ENCODE measurements at regions not wholly inside any gene's neighbourhood (a gene's known extent, or its start where the extent isn't known, plus 50 kb on each side); places are given as distances from the start of the nearest gene placed in this dataset.

DNA sequence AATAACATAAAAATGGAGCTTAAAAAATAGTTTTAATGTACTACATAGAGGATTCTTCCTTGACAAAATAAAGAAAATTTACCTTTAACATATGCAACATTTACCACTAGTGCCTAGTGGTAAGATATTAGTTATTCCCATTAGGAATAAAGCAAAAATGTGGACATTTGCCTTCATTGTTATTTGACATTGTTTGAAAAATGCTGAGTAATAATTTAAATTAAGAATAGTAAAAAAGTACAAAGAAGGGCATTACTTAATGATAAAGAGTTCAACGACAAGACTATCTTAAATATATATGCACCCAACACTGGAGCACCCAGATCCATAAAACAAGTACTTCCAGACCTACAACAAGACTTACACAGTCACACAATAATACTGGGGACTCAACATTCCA, 125.7 kb downstream of the POLR2M start:
- DNase-seq (ENCODE audit: extremely low read depth, low read depth) = no peak
- H3K4me3 ChIP-seq (replicated peaks; ENCODE audit: low read depth, low read length) = no peak overlapping the region
- TF ChIP-seq, protein P1, sequence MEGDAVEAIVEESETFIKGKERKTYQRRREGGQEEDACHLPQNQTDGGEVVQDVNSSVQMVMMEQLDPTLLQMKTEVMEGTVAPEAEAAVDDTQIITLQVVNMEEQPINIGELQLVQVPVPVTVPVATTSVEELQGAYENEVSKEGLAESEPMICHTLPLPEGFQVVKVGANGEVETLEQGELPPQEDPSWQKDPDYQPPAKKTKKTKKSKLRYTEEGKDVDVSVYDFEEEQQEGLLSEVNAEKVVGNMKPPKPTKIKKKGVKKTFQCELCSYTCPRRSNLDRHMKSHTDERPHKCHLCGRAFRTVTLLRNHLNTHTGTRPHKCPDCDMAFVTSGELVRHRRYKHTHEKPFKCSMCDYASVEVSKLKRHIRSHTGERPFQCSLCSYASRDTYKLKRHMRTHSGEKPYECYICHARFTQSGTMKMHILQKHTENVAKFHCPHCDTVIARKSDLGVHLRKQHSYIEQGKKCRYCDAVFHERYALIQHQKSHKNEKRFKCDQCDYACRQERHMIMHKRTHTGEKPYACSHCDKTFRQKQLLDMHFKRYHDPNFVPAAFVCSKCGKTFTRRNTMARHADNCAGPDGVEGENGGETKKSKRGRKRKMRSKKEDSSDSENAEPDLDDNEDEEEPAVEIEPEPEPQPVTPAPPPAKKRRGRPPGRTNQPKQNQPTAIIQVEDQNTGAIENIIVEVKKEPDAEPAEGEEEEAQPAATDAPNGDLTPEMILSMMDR (IDR thresholded peaks at IDR 0.05; ENCODE audit: low read depth, low read length, missing control alignments) = no peak

DNA sequence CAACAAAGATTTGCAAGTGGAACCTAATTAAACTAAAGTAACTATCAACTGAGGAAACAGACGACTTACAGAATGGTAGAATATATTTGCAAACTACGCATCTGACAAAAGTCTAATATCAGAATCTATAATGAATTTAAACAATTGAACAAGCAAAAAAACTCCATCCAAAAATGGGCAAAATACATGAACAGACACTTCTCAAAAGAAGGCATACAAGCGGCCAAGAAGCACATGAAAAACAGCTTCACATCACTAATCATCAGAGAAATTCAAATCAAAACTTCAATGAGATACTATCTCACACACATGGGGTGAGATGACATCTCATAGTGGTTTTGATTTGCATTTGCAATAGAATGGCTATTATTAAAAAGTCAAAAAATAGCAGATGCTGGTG, 128.6 kb downstream of the POLR2M start:
- no peak for DNase-seq (ENCODE audit: extremely low read depth, low read depth)
- no peak overlapping the region for H3K4me3 ChIP-seq (replicated peaks; ENCODE audit: low read depth, low read length)
- TF ChIP-seq, protein P1 (IDR thresholded peaks at IDR 0.05; ENCODE audit: low read depth, low read length, missing control alignments) = no peak

DNA sequence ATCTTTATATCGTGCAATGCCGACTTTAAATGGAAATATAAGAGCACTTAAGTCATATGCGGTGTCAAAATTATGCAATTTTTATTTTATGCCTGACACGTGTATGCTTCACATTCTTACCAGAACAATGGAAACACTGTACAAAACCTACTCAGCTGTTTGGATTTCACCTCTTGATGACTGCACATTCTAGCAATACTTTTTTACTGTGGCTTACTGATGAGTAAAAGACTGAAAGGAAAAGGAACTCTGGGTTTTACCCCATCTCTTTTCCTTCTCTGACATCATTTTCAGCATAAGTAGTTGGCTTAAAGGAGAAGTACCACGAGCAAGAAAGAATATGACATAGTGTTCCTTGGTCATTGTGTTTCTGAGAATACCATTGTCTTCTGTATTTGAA, 142.8 kb downstream of the POLR2M start:
- H3K4me3 ChIP-seq (replicated peaks; ENCODE audit: low read depth, low read length) = no peak overlapping the region
- TF ChIP-seq, protein P1 (IDR thresholded peaks at IDR 0.05; ENCODE audit: low read depth, low read length, missing control alignments) = no peak
- no peak for DNase-seq (ENCODE audit: extremely low read depth, low read depth)

DNA sequence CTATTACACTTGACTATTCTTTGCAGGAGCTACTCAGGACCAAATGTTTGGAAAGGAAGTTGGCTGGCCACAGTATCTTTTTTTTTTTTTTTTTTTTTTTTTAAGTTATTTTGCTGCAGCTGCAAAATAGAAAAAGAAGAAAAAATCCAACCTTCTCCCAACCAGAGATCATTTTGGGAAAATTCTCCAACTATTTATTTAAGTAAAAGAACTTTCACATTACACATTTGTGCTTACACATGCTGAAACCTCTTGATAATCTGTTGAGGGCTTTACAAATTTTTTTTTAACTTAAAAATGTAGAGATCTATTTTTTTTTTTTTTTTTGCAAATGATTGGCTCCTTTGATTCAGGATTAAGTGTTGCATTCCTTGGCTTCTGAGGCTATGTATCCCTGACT, 148.0 kb downstream of the POLR2M start:
- TF ChIP-seq, protein P1 (IDR thresholded peaks at IDR 0.05; ENCODE audit: low read depth, low read length, missing control alignments) = no peak
- H3K4me3 ChIP-seq (replicated peaks; ENCODE audit: low read depth, low read length) = no peak overlapping the region
- DNase-seq (ENCODE audit: extremely low read depth, low read depth) = no peak

DNA sequence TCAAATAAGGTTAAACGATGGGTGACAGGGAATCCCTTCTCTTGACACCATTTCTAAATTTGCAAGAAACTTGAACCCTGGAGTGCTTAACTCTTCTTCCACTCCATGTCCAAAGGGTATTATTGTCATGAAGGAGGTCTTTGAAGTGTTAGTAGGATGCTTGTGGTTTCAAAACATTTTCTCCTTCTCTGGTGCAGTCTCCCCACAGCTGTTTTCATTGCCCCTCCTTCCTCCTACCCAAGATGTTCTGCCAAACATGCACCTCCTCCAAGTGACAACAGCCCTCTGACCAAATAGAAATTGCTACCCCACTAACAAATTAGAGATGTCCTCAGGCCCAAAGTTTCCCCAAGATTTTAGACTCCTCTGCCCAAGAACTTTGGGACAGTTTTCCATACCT, 151.4 kb downstream of the POLR2M start:
- TF ChIP-seq, protein P1 (IDR thresholded peaks at IDR 0.05; ENCODE audit: low read depth, low read length, missing control alignments) = no peak
- H3K4me3 ChIP-seq (replicated peaks; ENCODE audit: low read depth, low read length) = no peak overlapping the region
- no peak for DNase-seq (ENCODE audit: extremely low read depth, low read depth)

DNA sequence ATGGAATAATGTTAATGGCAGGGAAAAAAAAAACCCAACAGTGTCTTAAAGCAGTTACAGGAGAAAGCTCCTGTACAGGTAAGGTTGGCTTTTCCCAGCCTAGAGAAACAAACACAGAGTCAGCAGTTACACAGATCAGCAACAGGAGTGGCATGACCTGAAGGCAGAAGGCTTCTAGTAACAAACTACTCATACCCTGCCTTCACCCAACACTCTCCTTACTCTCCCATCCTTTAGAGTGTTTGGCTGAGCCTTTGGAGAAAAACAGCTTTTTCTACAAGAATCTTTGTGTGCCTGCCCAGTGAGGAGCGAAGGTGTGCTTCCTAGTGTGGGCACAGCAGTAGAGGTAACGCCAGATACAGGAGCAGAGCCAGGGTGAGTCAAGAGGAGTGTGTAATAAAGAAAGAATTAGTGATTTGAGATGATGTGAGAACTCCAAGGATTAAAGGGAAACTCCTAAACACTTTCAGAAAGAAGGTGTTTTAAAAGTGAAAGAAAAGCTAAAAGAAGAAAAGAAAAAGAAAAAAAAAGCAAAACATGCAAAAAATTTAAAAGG, 152.7 kb downstream of the POLR2M start:
- no peak for DNase-seq (ENCODE audit: extremely low read depth, low read depth)
- TF ChIP-seq, protein P1 (IDR thresholded peaks at IDR 0.05; ENCODE audit: low read depth, low read length, missing control alignments) = no peak
- no peak overlapping the region for H3K4me3 ChIP-seq (replicated peaks; ENCODE audit: low read depth, low read length)

DNA sequence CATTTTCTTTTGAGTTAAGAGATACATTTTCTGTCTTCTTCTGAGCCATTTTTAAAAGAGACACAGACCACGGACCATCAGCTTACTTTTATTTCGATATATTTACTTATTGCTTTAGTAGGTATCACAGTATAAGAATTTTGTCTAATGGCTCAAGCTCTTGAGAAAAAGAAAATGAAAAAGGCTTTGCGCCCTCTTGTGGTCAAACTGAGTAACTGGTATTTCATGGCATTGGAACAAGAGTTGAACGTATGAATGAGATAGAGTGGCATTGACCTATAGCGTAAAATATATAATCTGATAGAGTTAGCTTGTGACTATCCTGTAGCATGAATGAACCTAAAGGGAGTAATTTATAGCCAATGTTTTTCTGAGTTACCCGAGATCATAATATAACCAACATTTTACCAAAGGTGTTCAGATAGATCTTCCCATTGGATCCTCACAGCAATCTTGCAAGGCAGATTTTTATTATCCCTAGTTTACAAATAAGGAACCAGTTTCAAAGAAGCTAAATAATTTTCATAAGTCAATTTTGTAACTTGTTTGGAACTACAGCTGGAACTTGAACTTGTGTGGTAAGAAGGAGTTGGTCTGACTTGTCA, 154.6 kb downstream of the POLR2M start:
- H3K4me3 ChIP-seq (replicated peaks; ENCODE audit: low read depth, low read length) = no peak overlapping the region
- peak; percentile 59 for DNase-seq (ENCODE audit: extremely low read depth, low read depth)
- TF ChIP-seq, protein P1 (IDR thresholded peaks at IDR 0.05; ENCODE audit: low read depth, low read length, missing control alignments) = peak; percentile 61
